ENCODE measurements at regions not wholly inside any gene's neighbourhood (a gene's known extent, or its start where the extent isn't known, plus 50 kb on each side); places are given as distances from the start of the nearest gene placed in this dataset.

DNA sequence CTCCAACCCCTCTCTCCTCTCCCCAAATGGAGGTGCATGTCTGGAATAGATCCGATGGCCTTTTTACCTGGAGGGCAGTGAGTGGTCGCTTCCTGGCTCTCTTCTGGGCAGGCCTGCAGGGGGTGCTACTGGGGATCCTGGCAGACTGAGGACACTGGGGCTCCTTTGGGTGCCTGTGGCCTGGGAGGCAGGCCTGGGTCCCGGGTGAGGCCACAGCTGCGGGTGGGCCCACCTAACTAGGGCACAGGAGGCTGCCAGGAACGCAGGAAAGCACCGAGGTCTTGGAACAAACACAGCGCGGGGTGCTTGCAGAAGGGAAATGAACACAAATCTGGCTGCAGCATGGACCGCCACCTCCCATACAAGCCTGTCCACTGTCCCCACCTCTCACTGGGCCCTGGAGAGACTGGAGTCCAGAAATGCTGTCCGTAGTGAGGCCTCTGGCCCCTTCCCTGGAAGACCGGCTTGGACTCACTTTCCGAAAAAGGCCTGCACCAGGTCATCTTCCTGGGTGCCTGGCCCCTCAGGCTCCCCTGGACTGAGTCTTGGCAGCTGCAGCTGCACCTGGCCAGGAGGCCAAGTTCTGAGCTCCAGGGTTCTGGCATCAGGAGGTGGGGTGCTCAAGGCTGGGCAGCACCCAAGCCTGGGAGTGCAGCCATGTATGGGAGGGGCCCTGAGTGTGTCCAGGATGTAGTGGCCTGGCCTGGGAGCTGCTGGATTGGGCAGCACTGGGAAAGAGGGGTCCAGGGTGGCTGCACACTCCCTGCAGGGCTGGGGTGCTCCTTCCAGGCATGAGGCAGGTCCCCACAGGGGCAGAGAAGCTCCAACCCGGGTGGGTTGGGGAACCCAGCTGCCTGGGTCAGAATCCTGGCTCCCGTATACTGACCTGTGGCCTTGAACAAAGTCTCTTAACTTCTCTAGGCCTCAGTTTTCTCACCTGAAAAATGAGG lies 195.1 kb downstream of the IRF8 start:
- DNase-seq: no peak

DNA sequence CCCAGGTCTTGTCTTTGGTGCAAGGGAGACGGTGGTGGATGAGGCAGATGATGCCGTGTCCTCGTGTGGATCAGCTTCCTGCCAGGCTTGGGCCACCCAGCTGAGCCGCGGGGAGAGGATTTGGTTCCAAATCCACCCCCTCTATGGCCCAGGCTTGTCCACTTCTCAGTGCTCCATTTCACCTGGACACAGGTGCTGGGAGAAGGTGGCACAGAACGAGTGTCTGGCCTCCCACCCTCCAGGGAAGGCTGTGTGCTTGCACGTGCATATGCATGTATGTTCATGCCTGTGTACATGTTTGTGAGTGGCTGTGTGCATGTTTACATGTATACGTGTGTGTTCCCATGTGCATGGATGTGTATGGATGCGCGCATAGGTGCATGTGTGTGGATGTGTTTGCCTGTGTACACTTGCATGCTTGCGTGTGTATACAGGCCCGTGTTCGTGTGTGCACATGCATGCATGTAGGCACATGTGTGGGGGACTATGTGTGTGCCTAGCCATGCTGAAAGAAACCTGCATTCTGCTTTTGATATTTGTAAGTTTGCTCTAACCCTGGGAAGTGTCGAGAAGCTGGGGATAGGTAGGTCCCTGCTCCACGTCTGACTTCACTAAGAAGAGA lies 196.3 kb downstream of the IRF8 start:
- DNase-seq: no peak

DNA sequence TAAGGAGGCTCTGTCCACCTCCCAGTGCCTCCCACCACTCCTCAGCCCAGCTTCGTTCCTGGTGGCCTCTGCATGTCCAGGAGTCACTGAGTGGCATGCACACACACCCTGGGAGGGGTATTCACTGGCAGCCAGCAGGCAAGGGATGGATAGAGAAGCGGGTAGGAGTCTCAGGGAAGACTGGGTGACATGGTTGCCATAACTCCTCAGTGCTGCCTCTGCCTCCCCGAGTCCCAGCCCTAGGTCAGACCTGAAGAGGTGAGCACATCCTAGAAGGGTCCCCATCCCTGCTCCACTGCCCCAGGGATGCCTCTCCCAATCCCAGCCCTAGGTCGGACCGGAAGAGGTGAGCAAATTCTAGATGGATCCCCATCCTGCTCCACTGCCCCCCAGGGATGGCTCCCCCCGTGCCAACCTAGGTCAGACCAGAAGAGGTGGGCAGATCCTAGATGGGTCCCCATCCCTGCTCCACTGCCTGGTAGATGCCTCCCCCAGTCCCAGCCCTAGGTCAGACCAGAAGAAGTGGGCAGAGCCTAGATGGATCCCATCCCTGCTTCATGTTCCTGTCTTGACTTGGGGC lies 197.0 kb downstream of the IRF8 start:
- DNase-seq: no peak

DNA sequence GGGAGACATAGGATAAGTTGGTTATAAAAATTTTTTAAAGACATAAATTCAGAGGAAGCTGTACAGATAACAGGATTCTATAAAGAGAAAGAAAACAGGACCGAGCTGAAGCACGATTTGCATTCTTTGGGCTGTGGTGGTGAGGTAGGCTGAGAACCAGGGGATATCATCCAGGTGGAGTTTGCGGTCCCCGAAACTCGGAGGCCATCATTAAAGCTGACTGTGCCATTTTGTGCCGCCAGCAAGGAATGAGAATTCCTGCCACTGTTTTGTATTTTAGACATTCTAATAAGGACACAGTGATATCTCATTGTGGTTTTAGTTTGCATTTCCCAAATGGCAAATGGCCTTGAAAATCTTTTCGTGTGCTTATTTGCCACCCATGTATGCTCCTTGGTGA lies 197.9 kb downstream of the IRF8 start:
- no peak for DNase-seq

GRCh38 chr16:86099326-86099725 lies 200.4 kb downstream of the IRF8 start:
- DNase-seq: no peak

- no peak for DNase-seq
These were observed 201.5 kb downstream of the IRF8 start for GRCh38 chr16:86100205-86101136.

- DNase-seq: no peak
These were observed 202.4 kb downstream of the IRF8 start for GRCh38 chr16:86101137-86101896.

GRCh38 chr16:86101897-86102157 lies 202.9 kb downstream of the IRF8 start:
- no peak for DNase-seq

DNA sequence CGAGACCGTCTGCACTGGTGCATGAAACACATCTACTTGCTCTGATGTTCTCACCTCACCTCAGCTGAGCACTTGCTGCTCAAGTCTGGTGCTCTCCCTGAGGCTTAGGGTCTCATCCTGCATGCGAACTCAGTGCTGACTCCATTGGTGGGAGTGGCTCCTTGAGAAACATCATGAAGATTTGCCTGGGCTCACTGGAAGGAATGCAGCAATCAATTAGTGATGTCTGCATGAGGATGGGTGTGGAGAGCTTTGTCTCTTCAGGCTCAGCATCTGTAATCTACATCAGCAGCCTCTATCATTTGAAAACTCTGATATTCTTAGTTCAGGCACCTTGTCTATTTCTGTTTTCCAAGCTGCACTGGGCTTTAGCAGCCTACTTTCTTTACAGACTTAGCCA lies 204.4 kb downstream of the IRF8 start:
- no peak for DNase-seq

DNA sequence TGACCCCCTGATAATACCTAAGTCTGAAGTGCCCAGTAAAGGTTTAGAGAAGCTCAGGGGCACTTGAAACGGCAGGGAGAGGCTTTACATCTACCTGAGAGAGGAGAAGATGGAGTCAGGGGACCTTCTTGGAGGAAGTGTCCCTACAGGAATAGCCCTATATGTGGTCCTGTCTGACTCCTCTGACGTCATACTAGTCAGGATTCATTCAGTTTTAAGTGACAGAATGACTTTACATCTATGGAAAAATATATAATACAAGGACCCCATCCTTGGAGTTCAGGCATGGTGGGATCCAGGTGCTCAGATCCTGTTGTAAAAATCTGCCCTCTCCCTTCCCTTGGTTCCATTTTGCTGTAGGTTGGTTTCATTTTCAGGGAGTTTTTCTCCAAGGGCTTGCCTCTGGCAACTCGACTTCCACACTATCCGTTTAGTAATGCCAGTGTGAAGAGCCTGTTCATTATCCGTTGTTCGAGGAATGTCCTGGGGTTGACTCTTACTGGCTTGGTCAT lies 205.6 kb downstream of the IRF8 start:
- DNase-seq: no peak

DNA sequence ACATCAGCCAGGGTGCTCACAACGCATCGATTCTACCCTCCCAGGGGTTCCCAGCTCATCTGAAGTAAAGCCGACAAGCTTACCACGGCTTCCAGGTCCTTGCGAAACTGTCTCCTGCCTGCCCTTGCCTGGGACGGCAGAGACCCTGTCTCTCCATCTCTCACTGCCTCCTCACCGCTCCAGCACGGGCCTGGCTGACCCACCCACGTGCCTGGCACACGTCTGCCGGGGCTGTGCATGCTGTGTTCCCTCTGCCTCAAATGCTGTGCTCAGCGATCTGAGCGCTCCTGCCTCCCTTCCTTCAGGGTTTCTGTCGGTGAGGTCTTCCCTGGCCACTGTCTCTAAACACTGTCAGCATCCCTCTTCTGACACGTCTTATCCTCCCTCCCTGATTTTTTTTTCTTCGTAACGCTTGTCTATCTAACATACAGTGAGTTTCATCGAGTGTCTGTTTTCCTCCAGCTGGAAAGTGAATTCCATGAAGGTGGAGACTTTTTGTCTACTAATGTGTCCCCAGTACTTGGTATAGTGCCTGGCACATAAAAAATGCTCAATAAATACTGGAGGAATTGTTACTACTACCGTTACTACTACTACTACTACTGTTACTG lies 208.4 kb downstream of the IRF8 start:
- DNase-seq: no peak

- DNase-seq: no peak
These were observed 209.1 kb downstream of the IRF8 start for GRCh38 chr16:86108062-86108461.

DNA sequence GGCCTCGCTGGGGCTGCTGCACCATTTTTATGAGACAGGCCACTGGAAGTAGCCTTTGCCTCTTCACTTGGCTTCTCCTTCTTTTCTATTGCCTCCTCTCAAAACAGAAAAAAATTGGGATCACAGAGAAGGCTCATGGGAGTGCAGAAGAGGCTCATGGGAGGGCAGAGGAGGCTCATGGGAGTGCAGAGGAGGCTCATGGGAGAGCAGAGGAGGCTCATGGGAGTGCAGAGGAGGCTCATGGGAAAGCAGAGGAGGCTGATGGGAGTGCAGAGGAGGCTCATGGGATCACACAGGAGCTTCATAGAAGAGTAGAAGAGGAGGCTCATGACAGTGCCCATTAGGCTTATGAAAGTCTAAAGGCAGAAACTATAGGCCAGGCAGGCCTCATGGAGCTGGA lies 211.2 kb downstream of the IRF8 start:
- DNase-seq: no peak

GRCh38 chr16:86110726-86111125 lies 211.8 kb downstream of the IRF8 start:
- no peak for DNase-seq

DNA sequence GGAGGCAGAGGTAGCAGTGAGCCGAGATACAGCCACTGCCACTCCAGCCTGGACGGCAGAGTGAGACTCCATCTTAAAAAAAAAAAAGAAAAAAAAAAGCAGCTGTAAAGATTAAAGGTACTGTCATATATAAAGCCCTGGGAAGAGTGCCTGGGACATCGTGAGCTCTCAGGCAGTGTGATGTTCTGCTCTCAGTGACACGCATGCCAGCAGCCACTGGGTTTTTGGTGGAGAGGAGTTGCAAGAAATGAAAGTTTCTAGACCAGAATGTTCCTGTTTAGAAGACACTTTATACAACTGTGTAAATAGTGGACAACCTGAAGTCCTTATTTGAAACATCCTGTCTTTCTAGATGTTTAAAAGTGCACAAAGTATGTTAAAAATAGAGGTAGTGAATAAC lies 213.2 kb downstream of the IRF8 start:
- no peak for DNase-seq

GRCh38 chr16:86117235-86117634 lies 218.3 kb downstream of the IRF8 start:
- no peak for DNase-seq

DNA sequence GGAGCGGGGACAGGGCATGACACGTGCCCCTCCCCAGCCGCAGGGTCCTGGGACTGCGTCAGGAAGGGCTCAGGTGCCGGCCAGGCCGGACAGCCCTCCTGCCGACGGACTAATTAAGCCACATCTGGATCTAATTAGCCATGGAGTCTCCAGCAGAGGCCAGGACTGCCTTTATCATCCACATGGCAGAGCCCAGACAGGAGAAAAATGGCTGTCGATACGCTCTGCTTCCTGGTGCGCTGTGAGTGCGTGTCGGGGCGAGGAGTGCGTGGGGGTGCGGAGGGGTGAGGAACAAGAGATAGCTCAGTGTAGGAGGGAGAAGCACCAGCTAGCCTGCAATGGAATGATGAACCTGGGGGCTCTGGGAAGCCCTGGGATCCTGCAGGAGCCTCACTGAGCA lies 218.8 kb downstream of the IRF8 start:
- DNase-seq: no peak

- no peak for DNase-seq
These were observed 219.7 kb downstream of the IRF8 start for GRCh38 chr16:86118467-86119307.

GRCh38 chr16:86120201-86121192 lies 221.5 kb downstream of the IRF8 start:
- no peak for DNase-seq
